Bronchial epithelial cell (primary cell): ENCODE measurements at regions not wholly inside any gene's neighbourhood (a gene's known extent, or its start where the extent isn't known, plus 50 kb on each side); places are given as distances from the start of the nearest gene placed in this dataset.

Experiments
- DNase-seq: peaks from one replicate; pipeline ENCODE4 v3.0.0-alpha.2; 2010; ENCODE audit warnings: low read depth
- FAIRE-seq: peaks from 2 replicates; lab custom pipeline; 2011; peaks lifted over from hg19 to GRCh38; lab: Jason Lieb, UNC
- H3K27me3 ChIP-seq: 2 replicates; pipeline ENCODE4 v1.5.1; 2011; ENCODE audit warnings: low read length; ENCODE audit not compliant: control insufficient read depth, insufficient read depth
- H3K36me3 ChIP-seq: 2 replicates; pipeline ENCODE4 v1.5.1; 2011; ENCODE audit warnings: low read length; ENCODE audit not compliant: control insufficient read depth, insufficient read depth
- H3K4me3 ChIP-seq: 2 replicates; pipeline ENCODE4 v1.5.1; 2011; ENCODE audit warnings: mild to moderate bottlenecking, low read depth, low read length, control low read depth
- TF ChIP-seq, protein P1 (sequence below): IDR thresholded peaks from 2 replicates; pipeline ENCODE4 v1.5.1; 2011; ENCODE audit warnings: mild to moderate bottlenecking, moderate library complexity, low read length, control low read depth, inconsistent platforms; ENCODE audit not compliant: insufficient read depth, severe bottlenecking

DNA sequence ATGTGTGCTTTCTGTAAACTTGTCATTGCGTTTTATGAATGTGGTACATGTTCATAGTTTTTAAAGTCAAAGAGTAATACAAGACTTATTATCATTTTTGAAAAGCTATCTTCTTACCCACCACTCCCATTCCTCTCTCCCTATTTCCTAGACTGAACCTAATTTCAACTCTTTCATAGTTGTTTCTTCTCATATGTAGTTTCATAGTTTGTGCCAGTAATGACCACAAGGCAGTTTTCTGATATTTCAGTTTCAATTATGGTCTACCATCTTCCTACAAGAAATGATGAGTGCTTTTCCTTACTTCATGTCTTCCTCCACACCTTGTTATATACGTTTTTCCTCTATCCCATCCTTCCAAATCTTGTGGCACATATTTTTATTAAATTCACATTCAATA, 445.0 kb upstream of the GOLIM4 start:
- FAIRE-seq, result no peak
- H3K36me3 ChIP-seq, result no peaks in the 10 kb centered on the region
- DNase-seq, result no peak
- TF ChIP-seq, protein P1, sequence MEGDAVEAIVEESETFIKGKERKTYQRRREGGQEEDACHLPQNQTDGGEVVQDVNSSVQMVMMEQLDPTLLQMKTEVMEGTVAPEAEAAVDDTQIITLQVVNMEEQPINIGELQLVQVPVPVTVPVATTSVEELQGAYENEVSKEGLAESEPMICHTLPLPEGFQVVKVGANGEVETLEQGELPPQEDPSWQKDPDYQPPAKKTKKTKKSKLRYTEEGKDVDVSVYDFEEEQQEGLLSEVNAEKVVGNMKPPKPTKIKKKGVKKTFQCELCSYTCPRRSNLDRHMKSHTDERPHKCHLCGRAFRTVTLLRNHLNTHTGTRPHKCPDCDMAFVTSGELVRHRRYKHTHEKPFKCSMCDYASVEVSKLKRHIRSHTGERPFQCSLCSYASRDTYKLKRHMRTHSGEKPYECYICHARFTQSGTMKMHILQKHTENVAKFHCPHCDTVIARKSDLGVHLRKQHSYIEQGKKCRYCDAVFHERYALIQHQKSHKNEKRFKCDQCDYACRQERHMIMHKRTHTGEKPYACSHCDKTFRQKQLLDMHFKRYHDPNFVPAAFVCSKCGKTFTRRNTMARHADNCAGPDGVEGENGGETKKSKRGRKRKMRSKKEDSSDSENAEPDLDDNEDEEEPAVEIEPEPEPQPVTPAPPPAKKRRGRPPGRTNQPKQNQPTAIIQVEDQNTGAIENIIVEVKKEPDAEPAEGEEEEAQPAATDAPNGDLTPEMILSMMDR, result no peak
- no peaks in the 10 kb centered on the region for H3K27me3 ChIP-seq
- no peak overlapping the region for H3K4me3 ChIP-seq

DNA sequence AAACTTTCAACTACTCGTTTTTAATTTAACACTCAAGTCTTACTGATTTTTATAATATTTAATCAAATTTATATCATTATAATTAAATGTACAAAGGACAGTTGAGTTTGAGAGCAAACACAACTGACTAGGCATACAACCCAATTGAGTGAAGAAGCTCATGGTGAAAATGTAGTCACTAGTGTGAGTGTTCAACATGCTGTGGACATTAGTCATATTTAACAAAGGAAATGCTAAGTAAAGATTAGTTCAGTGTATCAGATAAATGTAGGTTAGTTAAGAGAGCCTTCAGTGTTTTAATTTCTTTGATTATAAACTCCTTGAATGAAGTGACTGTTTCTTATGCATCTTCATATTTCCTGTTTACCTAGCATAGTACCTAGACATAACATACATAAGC, 444.2 kb upstream of the GOLIM4 start:
- no peaks in the 10 kb centered on the region for H3K27me3 ChIP-seq
- FAIRE-seq (no peak), DNase-seq (peak; percentile 39)
- no peak overlapping the region for H3K4me3 ChIP-seq
- H3K36me3 ChIP-seq, result no peaks in the 10 kb centered on the region
- TF ChIP-seq, protein P1, result no peak

DNA sequence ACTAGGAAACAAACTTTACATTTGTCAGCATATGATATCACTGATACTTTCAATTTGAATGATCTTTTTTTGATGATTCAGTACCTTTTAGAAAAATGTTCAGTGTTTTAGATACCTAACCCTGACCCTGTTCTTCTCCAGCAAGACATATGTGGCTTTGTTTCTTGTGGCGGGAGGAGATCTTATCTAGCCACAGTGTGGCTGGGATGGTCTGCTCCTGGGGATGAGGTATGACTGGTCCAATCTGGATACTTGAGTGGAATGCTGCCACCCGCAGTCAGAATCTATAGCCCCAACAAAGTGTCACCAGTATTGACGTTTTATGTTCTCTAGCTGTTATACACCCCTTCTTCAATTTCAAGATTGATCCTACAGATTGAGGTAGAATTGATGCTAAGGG, 439.0 kb upstream of the GOLIM4 start:
- DNase-seq, result no peak
- FAIRE-seq, result peak; percentile 23
- Histone ChIP-seq H3K27me3 (no peaks in the 10 kb centered on the region), H3K4me3 (no peak overlapping the region), H3K36me3 (no peaks in the 10 kb centered on the region)
- TF ChIP-seq, protein P1, result no peak

DNA sequence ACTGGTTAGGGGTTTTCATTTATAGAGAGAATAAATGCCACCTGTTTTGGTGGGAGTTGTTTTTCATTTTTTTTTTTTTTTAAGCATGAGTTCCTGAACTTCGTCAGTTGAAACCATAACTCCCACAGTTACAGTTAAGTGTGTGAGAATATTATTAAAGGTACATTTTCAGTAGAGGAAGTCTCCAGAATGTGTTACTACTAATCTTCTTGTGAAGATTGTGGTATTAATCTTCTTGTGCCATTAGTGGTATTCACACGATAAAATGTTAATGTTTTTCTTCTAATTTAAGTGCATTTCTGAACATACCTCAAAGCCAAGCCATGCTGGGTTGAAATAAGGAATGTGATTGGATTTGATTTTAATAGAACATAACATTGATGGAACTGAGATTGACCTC, 437.9 kb upstream of the GOLIM4 start:
- TF ChIP-seq, protein P1, result no peak
- no peaks in the 10 kb centered on the region for H3K36me3 ChIP-seq
- FAIRE-seq, result no peak
- no peak for DNase-seq
- no peak overlapping the region for H3K4me3 ChIP-seq
- H3K27me3 ChIP-seq, result no peaks in the 10 kb centered on the region

DNA sequence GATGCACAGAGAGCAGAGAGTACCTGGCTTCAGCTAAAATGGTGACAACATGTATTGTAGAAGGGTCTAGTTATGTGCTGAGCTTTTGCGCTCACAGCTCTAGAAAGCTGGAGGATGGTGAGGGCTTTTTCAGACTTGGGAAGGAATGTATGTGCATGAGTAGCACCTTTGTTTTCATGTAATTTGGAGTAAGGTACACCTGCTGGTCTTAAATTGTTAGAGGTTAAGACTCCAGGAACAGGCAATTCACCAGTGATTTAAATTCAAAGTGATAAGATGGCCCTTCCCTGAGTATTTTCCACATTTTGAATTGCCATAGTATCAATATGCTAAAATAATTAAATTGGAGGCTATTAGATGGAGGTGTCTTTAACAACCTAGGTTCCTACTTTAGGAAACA, 436.4 kb upstream of the GOLIM4 start:
- TF ChIP-seq, protein P1, result no peak
- H3K4me3 ChIP-seq, result no peak overlapping the region
- no peak for DNase-seq
- no peaks in the 10 kb centered on the region for H3K27me3 ChIP-seq
- H3K36me3 ChIP-seq, result no peaks in the 10 kb centered on the region
- no peak for FAIRE-seq

DNA sequence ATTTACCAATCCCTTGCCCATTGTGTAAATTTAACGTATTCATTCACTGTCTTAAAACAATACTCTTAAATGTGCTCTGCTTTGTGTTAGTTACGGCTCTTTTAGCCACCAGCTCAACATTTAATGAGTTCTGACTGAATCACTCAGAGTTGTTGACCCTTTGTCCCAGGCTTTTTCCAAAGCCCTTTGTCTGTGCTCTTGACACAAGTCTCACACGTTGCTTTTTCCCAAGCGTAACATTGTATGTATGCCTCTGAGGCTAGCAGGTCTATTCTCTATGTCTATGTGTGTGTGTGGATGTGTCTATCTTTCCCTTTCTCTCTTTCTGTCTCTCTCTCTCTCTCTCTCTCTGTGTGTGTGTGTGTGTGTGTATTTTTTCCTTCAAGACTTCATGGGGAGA, 435.4 kb upstream of the GOLIM4 start:
- FAIRE-seq (no peak), DNase-seq (no peak)
- H3K27me3 ChIP-seq, result no peaks in the 10 kb centered on the region
- no peaks in the 10 kb centered on the region for H3K36me3 ChIP-seq
- TF ChIP-seq, protein P1, result no peak
- no peak overlapping the region for H3K4me3 ChIP-seq
